Astrocyte of the cerebellum (primary cell): ENCODE measurements at regions not wholly inside any gene's neighbourhood (a gene's known extent, or its start where the extent isn't known, plus 50 kb on each side); places are given as distances from the start of the nearest gene placed in this dataset.

Source experiments
- DNase-seq: peaks from one replicate; pipeline ENCODE4 v3.0.0-alpha.2; 2011; ENCODE audit warnings: low read depth
- H3K4me3 ChIP-seq: 2 replicates; pipeline ENCODE4 v1.5.1; 2011; ENCODE audit warnings: mild to moderate bottlenecking, low read depth, low read length, moderate library complexity
- CTCF ChIP-seq: IDR thresholded peaks from 2 replicates; pipeline ENCODE4 v1.5.1; 2012; ENCODE audit warnings: low read length, low read depth, moderate library complexity, mild to moderate bottlenecking; ENCODE audit errors: missing control alignments
- in situ Hi-C: cut with HindIII; loops from 2 replicates; pipeline ENCODE4 v1.10.0; 2017; ENCODE audit warnings: low sequenced_read_pairs

GRCh38 chr6:130769861-130770260 lies 57.3 kb upstream of the SMLR1 start:
- TF ChIP-seq CTCF = no peak
- no peak for DNase-seq
- H3K4me3 ChIP-seq = no peak overlapping the region
- in situ Hi-C loops = no loop called here

- TF ChIP-seq CTCF = no peak
- no peak for DNase-seq
- in situ Hi-C loops = no loop called here
- no peak overlapping the region for H3K4me3 ChIP-seq
Measured at GRCh38 chr6:130771741-130772140, 55.5 kb upstream of the SMLR1 start.

GRCh38 chr6:130773860-130774259 lies 53.3 kb upstream of the SMLR1 start:
- in situ Hi-C loops = no loop called here
- H3K4me3 ChIP-seq = no peak overlapping the region
- no peak for TF ChIP-seq CTCF
- DNase-seq = no peak

GRCh38 chr6:130775411-130776012 lies 51.7 kb upstream of the SMLR1 start:
- TF ChIP-seq CTCF = no peak
- in situ Hi-C loops = no loop called here
- no peak for DNase-seq
- no peak overlapping the region for H3K4me3 ChIP-seq

- DNase-seq = no peak
- no peak overlapping the region for H3K4me3 ChIP-seq
- no peak for TF ChIP-seq CTCF
- in situ Hi-C loops = no loop called here
Measured at GRCh38 chr6:130776287-130776925, 50.8 kb upstream of the SMLR1 start.
